Nephron (organoid): ENCODE measurements at regions not wholly inside any gene's neighbourhood (a gene's known extent, or its start where the extent isn't known, plus 50 kb on each side); places are given as distances from the start of the nearest gene placed in this dataset.

Experiments used
- H3K27ac Mint-ChIP-seq, 3 experiments: 2 replicates each; pipeline ENCODE4 v1.8.0; 2020; ENCODE audit warnings: mixed read lengths in 3 of 3, mild to moderate bottlenecking in 2 of 3, moderate library complexity in 1 of 3
- H3K27me3 Mint-ChIP-seq: 2 replicates; pipeline ENCODE4 v1.8.0; 2021; ENCODE audit warnings: low read depth, mild to moderate bottlenecking, moderate library complexity, mixed read lengths
- H3K36me3 Mint-ChIP-seq: 2 replicates; pipeline ENCODE4 v1.8.0; 2020; ENCODE audit warnings: low read depth, mixed read lengths
- H3K4me1 Mint-ChIP-seq: 2 replicates; pipeline ENCODE4 v1.8.0; 2020; ENCODE audit warnings: mixed read lengths
- H3K4me3 Mint-ChIP-seq, 3 experiments: 2 replicates each; pipeline ENCODE4 v1.8.0; 2020; ENCODE audit warnings: mild to moderate bottlenecking in 3 of 3, mixed read lengths in 3 of 3, moderate library complexity in 2 of 3
- H3K9me3 Mint-ChIP-seq: 2 replicates; pipeline ENCODE4 v1.8.0; 2020; ENCODE audit warnings: mixed read lengths
- TF ChIP-seq, protein P1 (sequence below), 3 experiments: fragments of 200-600 bp; sonication (generic); IDR thresholded peaks; one replicate each; pipeline ENCODE4 v1.5.0; 2021; ENCODE audit warnings: antibody characterized with exemption in 3 of 3; ENCODE audit not compliant: unreplicated experiment in 3 of 3

DNA sequence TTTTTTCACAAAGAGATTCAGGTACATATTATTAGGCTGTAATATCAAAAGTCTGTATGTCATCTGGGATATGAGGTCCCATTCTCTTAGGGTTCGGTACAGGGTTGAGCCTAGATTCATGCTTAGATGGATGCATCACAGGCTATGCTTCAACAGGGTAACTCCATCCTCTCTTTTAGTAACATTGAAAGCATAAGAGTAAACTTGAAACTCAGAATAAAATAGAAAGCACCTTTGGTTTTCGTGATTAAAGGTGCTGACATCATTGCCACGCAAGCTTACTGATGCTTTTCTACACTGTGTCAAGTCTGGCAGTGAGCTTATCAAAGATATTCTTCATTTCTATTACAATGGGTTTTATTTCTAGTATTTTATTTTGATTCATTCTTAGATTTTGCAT lies 419.1 kb upstream of the DSEL start:
- Mint-ChIP-seq H3K9me3 (no peaks in the 10 kb centered on the region), H3K36me3 (no peaks in the 10 kb centered on the region), H3K27me3 (peaks cover 3% of the 10 kb centered on the region), H3K4me3 (no peak overlapping the region), H3K27ac (no peak overlapping the region), H3K4me1 (no peaks in the 10 kb centered on the region)
- TF ChIP-seq, protein P1, sequence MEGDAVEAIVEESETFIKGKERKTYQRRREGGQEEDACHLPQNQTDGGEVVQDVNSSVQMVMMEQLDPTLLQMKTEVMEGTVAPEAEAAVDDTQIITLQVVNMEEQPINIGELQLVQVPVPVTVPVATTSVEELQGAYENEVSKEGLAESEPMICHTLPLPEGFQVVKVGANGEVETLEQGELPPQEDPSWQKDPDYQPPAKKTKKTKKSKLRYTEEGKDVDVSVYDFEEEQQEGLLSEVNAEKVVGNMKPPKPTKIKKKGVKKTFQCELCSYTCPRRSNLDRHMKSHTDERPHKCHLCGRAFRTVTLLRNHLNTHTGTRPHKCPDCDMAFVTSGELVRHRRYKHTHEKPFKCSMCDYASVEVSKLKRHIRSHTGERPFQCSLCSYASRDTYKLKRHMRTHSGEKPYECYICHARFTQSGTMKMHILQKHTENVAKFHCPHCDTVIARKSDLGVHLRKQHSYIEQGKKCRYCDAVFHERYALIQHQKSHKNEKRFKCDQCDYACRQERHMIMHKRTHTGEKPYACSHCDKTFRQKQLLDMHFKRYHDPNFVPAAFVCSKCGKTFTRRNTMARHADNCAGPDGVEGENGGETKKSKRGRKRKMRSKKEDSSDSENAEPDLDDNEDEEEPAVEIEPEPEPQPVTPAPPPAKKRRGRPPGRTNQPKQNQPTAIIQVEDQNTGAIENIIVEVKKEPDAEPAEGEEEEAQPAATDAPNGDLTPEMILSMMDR (IDR thresholded peaks at IDR 0.05; ENCODE audit: unreplicated experiment in 3 of 3): no peak

GRCh38 chr18:67933271-67933670 lies 416.8 kb upstream of the DSEL start:
- no peaks in the 10 kb centered on the region for H3K4me1 Mint-ChIP-seq
- H3K27ac Mint-ChIP-seq: no peak overlapping the region
- TF ChIP-seq, protein P1 (IDR thresholded peaks at IDR 0.05; ENCODE audit: unreplicated experiment in 3 of 3): no peak
- H3K9me3 Mint-ChIP-seq: no peaks in the 10 kb centered on the region
- H3K4me3 Mint-ChIP-seq: no peak overlapping the region
- H3K27me3 Mint-ChIP-seq: peaks cover 2% of the 10 kb centered on the region
- H3K36me3 Mint-ChIP-seq: no peaks in the 10 kb centered on the region

DNA sequence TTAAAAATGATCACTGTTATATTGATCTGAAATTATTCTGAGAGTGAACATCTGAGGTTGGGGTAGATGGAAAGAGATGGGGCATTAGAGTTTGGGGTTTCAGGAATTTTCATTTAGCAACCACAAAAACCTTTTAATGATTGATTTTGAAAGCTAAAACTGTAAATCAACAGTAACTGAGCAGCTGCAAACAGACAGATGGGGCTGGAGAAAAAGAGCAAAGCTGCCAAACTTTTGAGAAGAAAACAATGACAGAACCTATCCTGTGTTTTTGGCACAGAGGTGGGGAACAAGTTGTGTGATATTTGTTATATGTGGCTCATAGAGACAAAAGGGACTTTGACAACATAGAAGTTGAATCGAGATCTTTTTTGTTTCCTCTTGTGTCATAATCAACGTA lies 415.8 kb upstream of the DSEL start:
- Mint-ChIP-seq H3K9me3 (no peaks in the 10 kb centered on the region), H3K4me1 (no peaks in the 10 kb centered on the region), H3K4me3 (no peak overlapping the region), H3K27ac (no peak overlapping the region), H3K27me3 (no peaks in the 10 kb centered on the region), H3K36me3 (no peaks in the 10 kb centered on the region)
- TF ChIP-seq, protein P1 (IDR thresholded peaks at IDR 0.05; ENCODE audit: unreplicated experiment in 3 of 3): no peak

- Mint-ChIP-seq H3K27me3 (no peaks in the 10 kb centered on the region), H3K36me3 (no peaks in the 10 kb centered on the region), H3K4me3 (no peak overlapping the region), H3K27ac (no peak overlapping the region), H3K4me1 (no peaks in the 10 kb centered on the region), H3K9me3 (no peaks in the 10 kb centered on the region)
- TF ChIP-seq, protein P1 (IDR thresholded peaks at IDR 0.05; ENCODE audit: unreplicated experiment in 3 of 3): no peak
These were observed 410.7 kb upstream of the DSEL start for GRCh38 chr18:67926929-67927864.

DNA sequence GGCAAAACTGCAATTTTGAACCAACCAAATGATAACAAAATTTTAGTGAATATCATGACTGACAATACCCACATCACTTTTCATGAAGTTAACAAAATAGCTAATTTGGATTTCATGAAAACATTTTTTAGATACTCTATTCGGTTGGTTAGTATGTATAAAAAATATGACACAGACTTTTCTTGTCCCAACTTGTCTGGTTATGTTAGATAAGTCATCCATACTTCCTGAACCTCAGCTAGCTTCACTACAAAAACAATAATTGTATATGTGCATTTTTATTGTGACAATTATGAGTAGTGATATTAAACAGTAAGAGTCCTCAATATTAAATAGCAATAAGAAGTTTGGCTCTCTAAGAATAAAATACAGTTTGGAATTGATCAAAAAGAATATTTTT lies 408.1 kb upstream of the DSEL start:
- peaks cover 6% of the 10 kb centered on the region for H3K9me3 Mint-ChIP-seq
- H3K27me3 Mint-ChIP-seq: no peaks in the 10 kb centered on the region
- TF ChIP-seq, protein P1 (IDR thresholded peaks at IDR 0.05; ENCODE audit: unreplicated experiment in 3 of 3): no peak
- H3K4me3 Mint-ChIP-seq: no peak overlapping the region
- no peaks in the 10 kb centered on the region for H3K4me1 Mint-ChIP-seq
- H3K27ac Mint-ChIP-seq: no peak overlapping the region
- H3K36me3 Mint-ChIP-seq: no peaks in the 10 kb centered on the region

GRCh38 chr18:67919316-67919715 lies 402.8 kb upstream of the DSEL start:
- Mint-ChIP-seq H3K9me3 (peaks cover 6% of the 10 kb centered on the region), H3K4me1 (no peaks in the 10 kb centered on the region), H3K27me3 (no peaks in the 10 kb centered on the region), H3K27ac (no peak overlapping the region), H3K36me3 (no peaks in the 10 kb centered on the region), H3K4me3 (no peak overlapping the region)
- TF ChIP-seq, protein P1 (IDR thresholded peaks at IDR 0.05; ENCODE audit: unreplicated experiment in 3 of 3): no peak
